Left ventricle myocardium inferior (tissue), 1 donor: ENCODE measurements at regions not wholly inside any gene's neighbourhood (a gene's known extent, or its start where the extent isn't known, plus 50 kb on each side); places are given as distances from the start of the nearest gene placed in this dataset.

ENCODE experiments used
- DNase-seq: peaks from one replicate; pipeline ENCODE4 v3.0.0-alpha.2; 2020
- H3K27ac ChIP-seq: fragments of 200-600 bp; replicated peaks from 2 replicates; pipeline ENCODE4 v1.8.0; 2021
- H3K27me3 ChIP-seq: fragments of 200-600 bp; 2 replicates; pipeline ENCODE4 v1.8.0; 2021; ENCODE audit warnings: low read depth
- H3K36me3 ChIP-seq: fragments of 200-600 bp; 2 replicates; pipeline ENCODE4 v1.8.0; 2021
- H3K4me1 ChIP-seq: fragments of 200-600 bp; 2 replicates; pipeline ENCODE4 v1.8.0; 2021
- H3K4me3 ChIP-seq: fragments of 200-600 bp; 2 replicates; pipeline ENCODE4 v1.8.0; 2021; ENCODE audit warnings: mild to moderate bottlenecking, moderate library complexity
- H3K9me3 ChIP-seq: fragments of 200-600 bp; replicated peaks from 2 replicates; pipeline ENCODE4 v1.8.0; 2021
- CTCF ChIP-seq: fragments of 200-600 bp; IDR thresholded peaks from 2 replicates; pipeline ENCODE4 v1.8.0; 2021; ENCODE audit warnings: antibody characterized with exemption, mild to moderate bottlenecking, borderline replicate concordance
- intact Hi-C: fragments of 100-400 bp; cut with micrococcal nuclease; formaldehyde crosslinking; loops from one replicate; pipeline ENCODE4 v1.11.0; 2022
- donor health status: DM: no; HTN: yes; CAD: no; lungs with severe emphysema.

GRCh38 chr15:66954601-66955000 is 110.8 kb upstream of the SMAD3 start:
- no peaks in the 10 kb centered on the region for H3K36me3 ChIP-seq
- DNase-seq = no peak
- no peaks in the 10 kb centered on the region for H3K27me3 ChIP-seq
- no peak overlapping the region for H3K27ac ChIP-seq
- intact Hi-C loops = loop anchor here (10.0 kb wide), 1 partner anchor 480 kb away; no protein-coding TSS in a partner anchor
- H3K4me3 ChIP-seq = no peak overlapping the region
- peaks cover 6% of the 10 kb centered on the region for H3K9me3 ChIP-seq
- TF ChIP-seq CTCF = no peak
- no peaks in the 10 kb centered on the region for H3K4me1 ChIP-seq

GRCh38 chr15:66955001-66955516 is 110.3 kb upstream of the SMAD3 start:
- peaks cover 1% of the 10 kb centered on the region for H3K9me3 ChIP-seq
- no peaks in the 10 kb centered on the region for H3K27me3 ChIP-seq
- intact Hi-C loops = loop anchor here (10.0 kb wide), 1 partner anchor 480 kb away; no protein-coding TSS in a partner anchor
- no peak for TF ChIP-seq CTCF
- no peak overlapping the region for H3K27ac ChIP-seq
- no peak overlapping the region for H3K4me3 ChIP-seq
- no peaks in the 10 kb centered on the region for H3K4me1 ChIP-seq
- no peaks in the 10 kb centered on the region for H3K36me3 ChIP-seq
- DNase-seq = no peak

GRCh38 chr15:66955871-66956585 is 109.4 kb upstream of the SMAD3 start:
- DNase-seq = no peak
- H3K4me3 ChIP-seq = no peak overlapping the region
- no peaks in the 10 kb centered on the region for H3K36me3 ChIP-seq
- H3K4me1 ChIP-seq = no peaks in the 10 kb centered on the region
- no peak overlapping the region for H3K27ac ChIP-seq
- intact Hi-C loops = loop anchor here (10.0 kb wide), 1 partner anchor 479 kb away; no protein-coding TSS in a partner anchor
- no peaks in the 10 kb centered on the region for H3K27me3 ChIP-seq
- no peaks in the 10 kb centered on the region for H3K9me3 ChIP-seq
- no peak for TF ChIP-seq CTCF

- no peak for DNase-seq
These were observed 108.6 kb upstream of the SMAD3 start for GRCh38 chr15:66956672-66957430.

More at GRCh38 chr15:66956672-66957430, 108.6 kb upstream of the SMAD3 start:
- no peaks in the 10 kb centered on the region for H3K9me3 ChIP-seq
- no peak overlapping the region for H3K4me3 ChIP-seq
- intact Hi-C loops = loop anchor here (10.0 kb wide), 1 partner anchor 478 kb away; no protein-coding TSS in a partner anchor
- TF ChIP-seq CTCF = no peak
- H3K27me3 ChIP-seq = no peaks in the 10 kb centered on the region
- H3K36me3 ChIP-seq = no peaks in the 10 kb centered on the region
- H3K27ac ChIP-seq = no peak overlapping the region
- H3K4me1 ChIP-seq = no peaks in the 10 kb centered on the region
